Stromal cell of bone marrow (primary cell): ENCODE measurements at regions not wholly inside any gene's neighbourhood (a gene's known extent, or its start where the extent isn't known, plus 50 kb on each side); places are given as distances from the start of the nearest gene placed in this dataset.

Experiments
- DNase-seq: peaks from one replicate; pipeline ENCODE4 v3.0.0-alpha.2; 2012; ENCODE audit warnings: low read depth

GRCh38 chr16:9523994-9524393 lies 432.6 kb downstream of the HAPSTR1 start:
- DNase-seq: no peak

GRCh38 chr16:9525037-9525436 lies 433.6 kb downstream of the HAPSTR1 start:
- no peak for DNase-seq

GRCh38 chr16:9526791-9527190 lies 435.3 kb downstream of the HAPSTR1 start:
- DNase-seq: no peak

- no peak for DNase-seq
Measured at GRCh38 chr16:9527976-9528375, 436.5 kb downstream of the HAPSTR1 start.

- DNase-seq: no peak
Measured at GRCh38 chr16:9528511-9529079, 437.2 kb downstream of the HAPSTR1 start.

GRCh38 chr16:9533042-9533441 lies 441.6 kb downstream of the HAPSTR1 start:
- DNase-seq: no peak

- no peak for DNase-seq
Measured at GRCh38 chr16:9534759-9535158, 443.3 kb downstream of the HAPSTR1 start.

GRCh38 chr16:9536905-9537304 lies 445.5 kb downstream of the HAPSTR1 start:
- no peak for DNase-seq

GRCh38 chr16:9539346-9539745 lies 447.9 kb downstream of the HAPSTR1 start:
- no peak for DNase-seq

GRCh38 chr16:9541723-9542122 lies 450.3 kb downstream of the HAPSTR1 start:
- no peak for DNase-seq

GRCh38 chr16:9542165-9542755 lies 450.8 kb downstream of the HAPSTR1 start:
- DNase-seq: no peak

- no peak for DNase-seq
Measured at GRCh38 chr16:9545522-9546437, 454.3 kb downstream of the HAPSTR1 start.

- no peak for DNase-seq
Measured at GRCh38 chr16:9546438-9546786, 455.0 kb downstream of the HAPSTR1 start.

GRCh38 chr16:9549487-9549886 lies 458.0 kb downstream of the HAPSTR1 start:
- DNase-seq: no peak

GRCh38 chr16:9555051-9555450 lies 463.6 kb downstream of the HAPSTR1 start:
- DNase-seq: no peak

GRCh38 chr16:9556949-9557665 lies 465.7 kb downstream of the HAPSTR1 start:
- no peak for DNase-seq

GRCh38 chr16:9557713-9558112 lies 466.3 kb downstream of the HAPSTR1 start:
- no peak for DNase-seq

- no peak for DNase-seq
Measured at GRCh38 chr16:9566099-9566498, 474.7 kb downstream of the HAPSTR1 start.

- no peak for DNase-seq
Measured at GRCh38 chr16:9567666-9568065, 476.2 kb downstream of the HAPSTR1 start.

- no peak for DNase-seq
Measured at GRCh38 chr16:9568261-9568660, 476.8 kb downstream of the HAPSTR1 start.

GRCh38 chr16:9570521-9570920 lies 479.1 kb downstream of the HAPSTR1 start:
- DNase-seq: no peak

- DNase-seq: no peak
Measured at GRCh38 chr16:9578459-9578858, 487.0 kb downstream of the HAPSTR1 start.

GRCh38 chr16:9580025-9580424 lies 488.6 kb downstream of the HAPSTR1 start:
- DNase-seq: no peak
